ENCODE measurements at regions not wholly inside any gene's neighbourhood (a gene's known extent, or its start where the extent isn't known, plus 50 kb on each side); places are given as distances from the start of the nearest gene placed in this dataset.

DNA sequence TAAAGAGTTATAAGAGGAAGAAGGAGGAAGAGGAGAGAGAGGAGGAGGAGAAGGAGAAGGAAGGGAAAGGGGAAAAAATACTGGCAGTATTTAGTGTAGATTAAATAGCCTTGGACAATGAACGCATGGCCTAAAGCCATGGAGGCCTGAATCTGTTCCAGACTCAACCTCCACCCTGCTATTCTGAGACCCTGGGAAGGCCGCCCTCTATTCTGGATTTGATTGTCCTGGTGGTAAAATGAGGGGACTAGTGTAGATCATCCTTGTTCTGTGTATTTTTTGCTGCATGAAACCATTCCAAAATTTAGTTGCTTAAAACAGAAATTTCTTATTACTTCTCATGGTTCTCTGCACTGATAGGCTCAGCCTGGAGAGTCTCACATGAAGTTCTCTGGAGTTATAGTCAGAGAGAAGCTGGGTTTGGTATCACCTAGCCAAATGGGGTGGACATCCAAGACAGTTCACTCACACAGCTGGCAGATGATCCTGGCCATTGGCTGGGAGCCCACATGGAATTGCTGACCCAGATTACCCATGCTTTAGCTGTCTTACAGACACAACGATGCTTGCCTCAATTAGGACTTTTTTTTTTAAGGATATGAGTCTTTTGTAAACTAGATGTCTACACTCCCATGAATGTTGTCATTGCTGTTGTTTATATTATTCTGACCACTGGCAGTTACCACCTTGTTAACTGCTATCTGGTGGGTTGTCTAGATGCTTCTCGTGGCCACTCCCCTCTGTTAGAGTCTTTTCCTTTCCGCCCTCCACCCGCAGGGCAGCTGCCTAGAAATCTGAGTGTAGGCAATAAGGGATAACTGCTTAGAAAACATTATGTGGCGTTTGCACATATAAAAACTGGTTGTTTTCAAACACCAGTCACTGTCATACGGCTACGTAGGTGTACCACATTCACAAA lies 149.9 kb downstream of the SST start:
- BruUV-seq (replicated peaks), result no TSS peak
- intact Hi-C loops (cut with micrococcal nuclease; ENCODE audit: unreplicated experiment), result no loop called here
- H3K9me3 ChIP-seq, result no peaks in the 10 kb centered on the region
- no peaks in the 10 kb centered on the region for H3K36me3 Mint-ChIP-seq (ENCODE audit: insufficient read depth, unreplicated experiment)
- no peak overlapping the region for H3K4me3 Mint-ChIP-seq (ENCODE audit: unreplicated experiment)
- POLR2A ChIA-PET, result no interaction called here
- no peaks in the 10 kb centered on the region for H3K36me3 ChIP-seq (ENCODE audit: control insufficient read depth, insufficient read depth, low read length)
- H3K4me3 ChIP-seq (ENCODE audit: low read depth, low read length), result no peak overlapping the region
- H3K27me3 ChIP-seq (replicated peaks; ENCODE audit: control insufficient read depth, insufficient read depth, low read length), result no peaks in the 10 kb centered on the region
- DNase-seq, result no peak
- TF ChIP-seq, protein P1, sequence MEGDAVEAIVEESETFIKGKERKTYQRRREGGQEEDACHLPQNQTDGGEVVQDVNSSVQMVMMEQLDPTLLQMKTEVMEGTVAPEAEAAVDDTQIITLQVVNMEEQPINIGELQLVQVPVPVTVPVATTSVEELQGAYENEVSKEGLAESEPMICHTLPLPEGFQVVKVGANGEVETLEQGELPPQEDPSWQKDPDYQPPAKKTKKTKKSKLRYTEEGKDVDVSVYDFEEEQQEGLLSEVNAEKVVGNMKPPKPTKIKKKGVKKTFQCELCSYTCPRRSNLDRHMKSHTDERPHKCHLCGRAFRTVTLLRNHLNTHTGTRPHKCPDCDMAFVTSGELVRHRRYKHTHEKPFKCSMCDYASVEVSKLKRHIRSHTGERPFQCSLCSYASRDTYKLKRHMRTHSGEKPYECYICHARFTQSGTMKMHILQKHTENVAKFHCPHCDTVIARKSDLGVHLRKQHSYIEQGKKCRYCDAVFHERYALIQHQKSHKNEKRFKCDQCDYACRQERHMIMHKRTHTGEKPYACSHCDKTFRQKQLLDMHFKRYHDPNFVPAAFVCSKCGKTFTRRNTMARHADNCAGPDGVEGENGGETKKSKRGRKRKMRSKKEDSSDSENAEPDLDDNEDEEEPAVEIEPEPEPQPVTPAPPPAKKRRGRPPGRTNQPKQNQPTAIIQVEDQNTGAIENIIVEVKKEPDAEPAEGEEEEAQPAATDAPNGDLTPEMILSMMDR (IDR thresholded peaks at IDR 0.05; ENCODE audit: insufficient read depth in 1 of 2, low read depth in 1 of 2, low read length in 1 of 2, severe bottlenecking in 1 of 2, unreplicated experiment in 1 of 2), result no peak
- H3K4me1 ChIP-seq, result no peaks in the 10 kb centered on the region
- H3K4me1 Mint-ChIP-seq (ENCODE audit: low read depth, unreplicated experiment), result no peaks in the 10 kb centered on the region
- CTCF ChIA-PET, result no interaction called here
- H3K9me3 Mint-ChIP-seq (ENCODE audit: unreplicated experiment), result no peaks in the 10 kb centered on the region
- no peaks in the 10 kb centered on the region for H3K27me3 Mint-ChIP-seq (ENCODE audit: insufficient read depth, unreplicated experiment)
- no peak overlapping the region for H3K27ac Mint-ChIP-seq (ENCODE audit: unreplicated experiment)

DNA sequence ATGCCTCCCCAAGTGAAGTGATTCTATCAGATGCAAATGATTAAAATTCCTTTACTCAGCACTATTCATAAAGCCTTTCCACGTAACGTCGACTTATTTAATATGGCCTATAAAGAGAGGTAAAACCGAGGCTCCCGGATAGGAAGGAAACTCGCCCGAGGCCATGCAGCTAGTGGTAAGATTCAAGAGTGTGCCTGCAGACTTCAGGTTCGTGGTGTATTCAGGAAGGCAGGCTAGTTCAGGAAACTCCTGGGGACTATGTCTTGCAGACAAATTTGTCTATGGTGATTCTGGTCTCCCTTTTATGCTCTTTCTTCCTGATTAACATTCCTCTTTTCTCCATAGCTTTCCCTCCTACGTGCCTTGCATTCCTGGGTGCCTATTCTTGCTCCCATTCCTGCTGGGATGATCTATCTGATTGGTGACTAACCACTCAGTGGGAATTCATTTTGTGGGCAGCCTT lies 150.7 kb downstream of the SST start:
- DNase-seq, result no peak
- BruUV-seq (replicated peaks), result no TSS peak
- no peaks in the 10 kb centered on the region for H3K36me3 ChIP-seq (ENCODE audit: control insufficient read depth, insufficient read depth, low read length)
- no peaks in the 10 kb centered on the region for H3K4me1 ChIP-seq
- TF ChIP-seq, protein P1 (IDR thresholded peaks at IDR 0.05; ENCODE audit: insufficient read depth in 1 of 2, low read depth in 1 of 2, low read length in 1 of 2, severe bottlenecking in 1 of 2, unreplicated experiment in 1 of 2), result no peak
- Mint-ChIP-seq H3K4me3 (ENCODE audit: unreplicated experiment) (no peak overlapping the region), H3K9me3 (ENCODE audit: unreplicated experiment) (no peaks in the 10 kb centered on the region), H3K36me3 (ENCODE audit: insufficient read depth, unreplicated experiment) (no peaks in the 10 kb centered on the region), H3K27ac (ENCODE audit: unreplicated experiment) (no peak overlapping the region), H3K4me1 (ENCODE audit: low read depth, unreplicated experiment) (no peaks in the 10 kb centered on the region), H3K27me3 (ENCODE audit: insufficient read depth, unreplicated experiment) (no peaks in the 10 kb centered on the region)
- ChIA-PET POLR2A (no interaction called here), CTCF (no interaction called here)
- no peaks in the 10 kb centered on the region for H3K9me3 ChIP-seq
- no peaks in the 10 kb centered on the region for H3K27me3 ChIP-seq (replicated peaks; ENCODE audit: control insufficient read depth, insufficient read depth, low read length)
- intact Hi-C loops (cut with micrococcal nuclease; ENCODE audit: unreplicated experiment), result no loop called here
- no peak overlapping the region for H3K4me3 ChIP-seq (ENCODE audit: low read depth, low read length)

DNA sequence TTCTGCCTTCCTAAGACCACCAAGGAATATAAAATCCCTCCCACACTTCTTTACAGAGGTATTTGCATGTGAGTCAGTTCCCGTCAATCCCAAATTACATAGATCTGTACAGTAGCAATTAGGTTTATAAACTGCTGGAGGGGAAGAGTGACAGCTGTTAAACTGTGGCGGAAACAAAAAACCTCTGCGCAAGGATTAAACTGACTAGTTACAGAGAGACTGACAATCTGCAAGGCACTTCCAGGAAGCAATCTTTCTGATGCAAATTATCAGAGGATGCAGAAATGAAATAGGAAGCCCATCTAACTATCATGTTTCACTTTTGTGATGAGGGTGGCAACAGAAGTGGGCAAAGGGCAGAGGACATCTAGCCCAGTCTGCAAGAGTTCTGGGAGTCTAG lies 150.4 kb downstream of the RTP4 start:
- TF ChIP-seq, protein P1 (IDR thresholded peaks at IDR 0.05; ENCODE audit: insufficient read depth in 1 of 2, low read depth in 1 of 2, low read length in 1 of 2, severe bottlenecking in 1 of 2, unreplicated experiment in 1 of 2), result no peak
- POLR2A ChIA-PET, result no interaction called here
- DNase-seq, result no peak
- Histone ChIP-seq H3K9me3 (no peaks in the 10 kb centered on the region), H3K36me3 (ENCODE audit: control insufficient read depth, insufficient read depth, low read length) (no peaks in the 10 kb centered on the region), H3K4me3 (ENCODE audit: low read depth, low read length) (no peak overlapping the region), H3K27me3 (replicated peaks; ENCODE audit: control insufficient read depth, insufficient read depth, low read length) (no peaks in the 10 kb centered on the region), H3K4me1 (no peaks in the 10 kb centered on the region)
- Mint-ChIP-seq H3K4me1 (ENCODE audit: low read depth, unreplicated experiment) (no peaks in the 10 kb centered on the region), H3K27ac (ENCODE audit: unreplicated experiment) (no peak overlapping the region), H3K4me3 (ENCODE audit: unreplicated experiment) (no peak overlapping the region), H3K27me3 (ENCODE audit: insufficient read depth, unreplicated experiment) (no peaks in the 10 kb centered on the region), H3K9me3 (ENCODE audit: unreplicated experiment) (no peaks in the 10 kb centered on the region), H3K36me3 (ENCODE audit: insufficient read depth, unreplicated experiment) (no peaks in the 10 kb centered on the region)
- CTCF ChIA-PET, result no interaction called here
- intact Hi-C loops (cut with micrococcal nuclease; ENCODE audit: unreplicated experiment), result no loop called here
- BruUV-seq (replicated peaks), result no TSS peak
